Breast epithelium (tissue), 4 donors: ENCODE measurements at regions not wholly inside any gene's neighbourhood (a gene's known extent, or its start where the extent isn't known, plus 50 kb on each side); places are given as distances from the start of the nearest gene placed in this dataset.

Experiments
- DNase-seq, 2 donors: peaks; one replicate each; pipeline ENCODE4 v3.0.0-alpha.2; 2019; ENCODE audit warnings: low spot score in 2 of 2
- H3K27ac ChIP-seq, 2 donors: fragments of 200-600 bp; sonication (generic) in 1 of 2; one replicate each; pipeline ENCODE4 v1.5.1; 2016 to 2019; ENCODE audit warnings: mild to moderate bottlenecking in 1 of 2
- H3K27me3 ChIP-seq, 2 donors: fragments of 200-600 bp; sonication (generic) in 1 of 2; one replicate each; pipeline versions ENCODE4 v1.5.1 to v1.6.0; 2017 to 2019; ENCODE audit warnings: control low read depth in 1 of 2, mild to moderate bottlenecking in 1 of 2
- H3K36me3 ChIP-seq: fragments of 200-600 bp; one replicate; pipeline ENCODE4 v1.5.1; 2019
- H3K4me1 ChIP-seq, 2 donors: fragments of 200-600 bp; sonication (generic); one replicate each; pipeline ENCODE4 v1.5.1; 2016 to 2019; ENCODE audit warnings: control low read depth in 1 of 2
- H3K4me3 ChIP-seq, 3 donors: fragments of 200-600 bp; sonication (generic); 1 replicate in 2 of 3; 2 replicates in 1 of 3; pipeline ENCODE4 v1.5.1; 2016 to 2019; ENCODE audit warnings: mild to moderate bottlenecking in 3 of 3, moderate library complexity in 2 of 3
- H3K9me3 ChIP-seq, 2 donors: fragments of 200-600 bp; sonication (generic) in 1 of 2; one replicate each; pipeline ENCODE4 v1.5.1; 2016 to 2019; ENCODE audit warnings: control low read depth in 1 of 2
- CTCF ChIP-seq, 3 donors: fragments of 450-650 bp; IDR thresholded peaks; one replicate each; pipeline ENCODE4 v1.5.1; 2016 to 2017; ENCODE audit warnings: antibody characterized with exemption in 3 of 3, mild to moderate bottlenecking in 3 of 3, moderate library complexity in 3 of 3
- POLR2A ChIP-seq: fragments of 450-650 bp; IDR thresholded peaks from one replicate; pipeline ENCODE4 v1.6.1; 2016; ENCODE audit warnings: antibody characterized with exemption, mild to moderate bottlenecking, moderate library complexity
- POLR2AphosphoS5 ChIP-seq, 3 donors: sonication (generic); formaldehyde crosslinking; IDR thresholded peaks; one replicate each; pipeline ENCODE4 v1.6.1; 2017; ENCODE audit warnings: antibody characterized with exemption in 3 of 3
- intact Hi-C: fragments of 100-400 bp; cut with DNase I; formaldehyde crosslinking; loops from one replicate; pipeline ENCODE4 v1.15.1; 2023; ENCODE audit warnings: low total_unique reads

GRCh38 chr4:45946699-45947098 lies 177.2 kb downstream of the GABRG1 start:
- Histone ChIP-seq H3K36me3 (no peaks in the 10 kb centered on the region), H3K4me1 (no peaks in the 10 kb centered on the region), H3K27me3 (no peaks in the 10 kb centered on the region), H3K9me3 (no peaks in the 10 kb centered on the region), H3K27ac (no peak overlapping the region), H3K4me3 (no peak overlapping the region)
- no peak for TF ChIP-seq POLR2A
- no peak for TF ChIP-seq POLR2AphosphoS5 (IDR thresholded peaks at IDR 0.05)
- TF ChIP-seq CTCF (IDR thresholded peaks at IDR 0.05) = no peak
- intact Hi-C loops = no loop called here
- DNase-seq = no peak

- intact Hi-C loops = no loop called here
- H3K4me1 ChIP-seq = no peaks in the 10 kb centered on the region
- H3K36me3 ChIP-seq = no peaks in the 10 kb centered on the region
- no peak overlapping the region for H3K27ac ChIP-seq
- no peak for TF ChIP-seq POLR2A
- TF ChIP-seq POLR2AphosphoS5 (IDR thresholded peaks at IDR 0.05) = no peak
- TF ChIP-seq CTCF (IDR thresholded peaks at IDR 0.05) = no peak
- no peak for DNase-seq
- no peaks in the 10 kb centered on the region for H3K27me3 ChIP-seq
- H3K4me3 ChIP-seq = no peak overlapping the region
- H3K9me3 ChIP-seq = no peaks in the 10 kb centered on the region
These were observed 179.9 kb downstream of the GABRG1 start for GRCh38 chr4:45944000-45944399.

GRCh38 chr4:45939056-45939455 lies 184.8 kb downstream of the GABRG1 start:
- Histone ChIP-seq H3K36me3 (no peaks in the 10 kb centered on the region), H3K27me3 (no peaks in the 10 kb centered on the region), H3K9me3 (no peaks in the 10 kb centered on the region), H3K4me3 (no peak overlapping the region), H3K4me1 (no peaks in the 10 kb centered on the region), H3K27ac (no peak overlapping the region)
- DNase-seq = no peak
- intact Hi-C loops = no loop called here
- no peak for TF ChIP-seq POLR2AphosphoS5 (IDR thresholded peaks at IDR 0.05)
- no peak for TF ChIP-seq POLR2A
- TF ChIP-seq CTCF (IDR thresholded peaks at IDR 0.05) = no peak

- DNase-seq = no peak
- no peak overlapping the region for H3K4me3 ChIP-seq
- H3K9me3 ChIP-seq = no peaks in the 10 kb centered on the region
- no peak overlapping the region for H3K27ac ChIP-seq
- H3K27me3 ChIP-seq = no peaks in the 10 kb centered on the region
- H3K36me3 ChIP-seq = no peaks in the 10 kb centered on the region
- intact Hi-C loops = no loop called here
- no peaks in the 10 kb centered on the region for H3K4me1 ChIP-seq
- TF ChIP-seq POLR2AphosphoS5 (IDR thresholded peaks at IDR 0.05) (no peak), POLR2A (no peak), CTCF (IDR thresholded peaks at IDR 0.05) (no peak)
These were observed 192.7 kb downstream of the GABRG1 start for GRCh38 chr4:45931154-45931553.

- H3K27ac ChIP-seq = no peak overlapping the region
- no peak overlapping the region for H3K4me3 ChIP-seq
- TF ChIP-seq POLR2A (no peak), CTCF (IDR thresholded peaks at IDR 0.05) (no peak), POLR2AphosphoS5 (IDR thresholded peaks at IDR 0.05) (no peak)
- no peak for DNase-seq
- intact Hi-C loops = no loop called here
- H3K9me3 ChIP-seq = no peaks in the 10 kb centered on the region
- no peaks in the 10 kb centered on the region for H3K36me3 ChIP-seq
- H3K27me3 ChIP-seq = no peaks in the 10 kb centered on the region
- H3K4me1 ChIP-seq = no peaks in the 10 kb centered on the region
These were observed 196.2 kb downstream of the GABRG1 start for GRCh38 chr4:45927641-45928040.
